ENCODE measurements at regions not wholly inside any gene's neighbourhood (a gene's known extent, or its start where the extent isn't known, plus 50 kb on each side); places are given as distances from the start of the nearest gene placed in this dataset.

DNA sequence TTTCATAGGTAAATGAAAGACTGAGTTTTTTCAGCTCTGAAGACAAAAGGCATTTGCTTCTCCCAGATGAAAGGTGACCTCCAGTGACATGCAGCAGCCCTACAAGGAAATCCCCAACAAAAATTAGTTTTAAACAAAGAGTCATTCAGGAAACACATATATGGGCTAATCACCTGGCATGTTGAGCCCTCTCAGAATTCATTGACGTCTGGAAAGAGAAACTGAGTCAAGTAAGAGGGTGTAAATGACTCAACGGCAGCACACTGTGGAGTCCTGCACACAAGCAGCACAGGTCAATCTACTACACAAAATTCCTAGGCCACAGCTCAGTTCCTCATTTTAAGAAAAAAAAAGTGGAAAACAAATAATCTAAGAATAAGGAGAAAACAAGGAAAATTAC lies 592.3 kb downstream of the EPHA7 start:
- Mint-ChIP-seq H3K27me3 (ENCODE audit: low read depth) (no peaks in the 10 kb centered on the region), H3K27ac (no peak overlapping the region), H3K36me3 (ENCODE audit: low read depth) (no peaks in the 10 kb centered on the region), H3K4me1 (ENCODE audit: low read depth) (no peaks in the 10 kb centered on the region), H3K9me3 (no peaks in the 10 kb centered on the region), H3K4me3 (ENCODE audit: low read depth) (no peak overlapping the region)
- intact Hi-C loops (cut with micrococcal nuclease): no loop called here
- DNase-seq (ENCODE audit: low spot score): no peak

DNA sequence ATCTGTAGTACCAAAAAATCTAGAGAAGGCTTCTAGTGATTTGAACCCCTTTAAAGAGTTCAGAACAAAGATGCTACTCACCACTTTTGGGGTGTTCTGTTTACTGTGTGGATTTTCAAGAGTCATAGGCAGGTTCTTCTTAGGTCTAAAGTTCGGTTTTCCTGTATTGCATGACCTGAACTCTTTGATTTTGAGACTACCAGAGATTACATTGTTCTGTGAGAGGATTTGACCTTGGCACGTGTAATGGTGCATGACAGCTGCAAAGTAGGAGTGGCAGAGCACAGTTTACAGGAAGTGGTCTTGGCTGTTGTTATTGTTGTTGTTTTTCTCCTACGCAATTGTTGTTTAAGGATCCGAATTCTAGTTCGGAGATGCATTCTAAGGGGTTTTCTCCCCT lies 592.7 kb downstream of the EPHA7 start:
- H3K27me3 Mint-ChIP-seq (ENCODE audit: low read depth): no peaks in the 10 kb centered on the region
- no peak overlapping the region for H3K4me3 Mint-ChIP-seq (ENCODE audit: low read depth)
- H3K4me1 Mint-ChIP-seq (ENCODE audit: low read depth): no peaks in the 10 kb centered on the region
- H3K9me3 Mint-ChIP-seq: no peaks in the 10 kb centered on the region
- H3K36me3 Mint-ChIP-seq (ENCODE audit: low read depth): no peaks in the 10 kb centered on the region
- intact Hi-C loops (cut with micrococcal nuclease): no loop called here
- no peak overlapping the region for H3K27ac Mint-ChIP-seq
- no peak for DNase-seq (ENCODE audit: low spot score)

DNA sequence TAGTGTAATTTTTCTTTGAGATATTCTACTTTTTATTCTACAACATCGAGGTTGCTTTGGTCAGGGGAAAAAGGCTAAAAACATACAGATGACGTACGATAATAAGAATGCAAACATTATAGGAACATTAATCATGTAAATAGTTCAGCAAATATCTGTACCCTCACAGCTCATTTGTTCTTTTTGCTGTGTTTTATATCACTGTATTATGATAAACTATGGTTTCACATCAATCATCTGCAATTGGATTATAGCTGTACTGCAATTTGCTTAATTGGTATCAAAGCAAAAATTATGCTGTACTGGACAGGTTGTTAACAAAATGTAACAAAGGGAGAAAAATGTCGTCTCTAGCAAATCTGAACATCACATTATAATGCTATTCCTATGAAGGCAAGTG lies 597.1 kb downstream of the EPHA7 start:
- no peaks in the 10 kb centered on the region for H3K27me3 Mint-ChIP-seq (ENCODE audit: low read depth)
- H3K4me3 Mint-ChIP-seq (ENCODE audit: low read depth): no peak overlapping the region
- DNase-seq (ENCODE audit: low spot score): no peak
- H3K9me3 Mint-ChIP-seq: no peaks in the 10 kb centered on the region
- intact Hi-C loops (cut with micrococcal nuclease): no loop called here
- no peak overlapping the region for H3K27ac Mint-ChIP-seq
- H3K4me1 Mint-ChIP-seq (ENCODE audit: low read depth): no peaks in the 10 kb centered on the region
- H3K36me3 Mint-ChIP-seq (ENCODE audit: low read depth): no peaks in the 10 kb centered on the region

DNA sequence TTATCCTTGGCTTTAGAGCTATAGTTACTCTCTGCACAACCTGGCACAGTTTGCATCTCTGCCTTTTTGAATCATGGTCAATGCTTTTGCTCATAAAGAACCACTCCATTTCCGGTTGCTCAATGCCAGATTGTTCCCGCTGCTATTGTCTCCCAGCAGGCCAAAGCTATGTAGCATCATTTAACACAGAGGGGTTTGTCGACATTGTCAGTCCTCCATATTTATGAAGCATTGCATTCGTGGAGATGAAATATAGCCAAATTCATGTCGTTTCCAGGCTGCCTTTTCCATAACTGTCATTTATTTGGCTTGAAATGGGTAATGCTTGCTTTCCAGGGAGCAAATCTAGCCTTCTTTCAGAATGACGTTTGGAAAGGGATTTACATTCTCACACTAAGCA lies 598.8 kb downstream of the EPHA7 start:
- intact Hi-C loops (cut with micrococcal nuclease): no loop called here
- H3K4me1 Mint-ChIP-seq (ENCODE audit: low read depth): no peaks in the 10 kb centered on the region
- H3K4me3 Mint-ChIP-seq (ENCODE audit: low read depth): no peak overlapping the region
- no peaks in the 10 kb centered on the region for H3K27me3 Mint-ChIP-seq (ENCODE audit: low read depth)
- no peaks in the 10 kb centered on the region for H3K36me3 Mint-ChIP-seq (ENCODE audit: low read depth)
- no peaks in the 10 kb centered on the region for H3K9me3 Mint-ChIP-seq
- H3K27ac Mint-ChIP-seq: no peak overlapping the region
- DNase-seq (ENCODE audit: low spot score): no peak

DNA sequence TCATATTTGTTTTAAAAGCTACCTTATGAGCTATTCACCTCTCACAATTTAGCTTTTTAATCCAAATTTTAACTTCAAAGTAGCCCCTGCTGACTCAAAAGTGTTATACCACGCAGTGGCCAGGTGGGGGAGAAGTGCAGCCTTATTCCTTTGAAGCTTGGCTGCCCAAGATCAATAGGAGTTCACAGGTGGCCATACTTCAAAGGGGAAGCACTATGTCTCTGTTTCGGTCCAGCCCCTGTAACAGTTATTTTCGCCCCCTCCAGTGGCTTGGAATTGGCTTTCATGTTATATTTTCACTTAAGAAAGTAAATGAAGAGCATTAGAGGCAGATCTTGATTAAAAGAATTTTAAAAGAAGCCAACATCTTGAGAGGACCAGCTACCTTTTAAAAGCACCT lies 608.4 kb downstream of the EPHA7 start:
- intact Hi-C loops (cut with micrococcal nuclease): no loop called here
- Mint-ChIP-seq H3K27me3 (ENCODE audit: low read depth) (no peaks in the 10 kb centered on the region), H3K4me1 (ENCODE audit: low read depth) (no peaks in the 10 kb centered on the region), H3K36me3 (ENCODE audit: low read depth) (no peaks in the 10 kb centered on the region), H3K27ac (no peak overlapping the region), H3K4me3 (ENCODE audit: low read depth) (no peak overlapping the region), H3K9me3 (no peaks in the 10 kb centered on the region)
- no peak for DNase-seq (ENCODE audit: low spot score)

DNA sequence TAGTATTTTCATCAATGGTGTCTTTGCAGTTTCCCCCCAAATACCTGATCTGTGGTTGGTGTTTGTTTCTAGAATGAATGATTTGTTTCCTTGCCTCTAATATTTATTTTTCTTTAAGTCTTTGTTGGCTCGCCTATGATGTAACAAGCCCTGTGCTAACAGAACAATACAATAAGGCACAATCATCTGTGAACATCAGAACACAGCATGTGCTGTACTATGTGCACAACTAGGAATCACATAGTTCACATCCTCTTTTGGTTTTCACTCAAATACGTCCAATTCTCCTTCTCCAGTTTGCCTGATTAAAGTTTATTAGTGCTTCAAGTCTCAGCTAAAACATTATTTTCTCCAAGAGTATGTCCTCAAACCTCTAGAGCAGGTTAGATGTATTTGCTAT lies 613.1 kb downstream of the EPHA7 start:
- Mint-ChIP-seq H3K36me3 (ENCODE audit: low read depth) (no peaks in the 10 kb centered on the region), H3K27ac (no peak overlapping the region), H3K4me3 (ENCODE audit: low read depth) (no peak overlapping the region), H3K27me3 (ENCODE audit: low read depth) (no peaks in the 10 kb centered on the region), H3K9me3 (no peaks in the 10 kb centered on the region), H3K4me1 (ENCODE audit: low read depth) (no peaks in the 10 kb centered on the region)
- intact Hi-C loops (cut with micrococcal nuclease): no loop called here
- no peak for DNase-seq (ENCODE audit: low spot score)

DNA sequence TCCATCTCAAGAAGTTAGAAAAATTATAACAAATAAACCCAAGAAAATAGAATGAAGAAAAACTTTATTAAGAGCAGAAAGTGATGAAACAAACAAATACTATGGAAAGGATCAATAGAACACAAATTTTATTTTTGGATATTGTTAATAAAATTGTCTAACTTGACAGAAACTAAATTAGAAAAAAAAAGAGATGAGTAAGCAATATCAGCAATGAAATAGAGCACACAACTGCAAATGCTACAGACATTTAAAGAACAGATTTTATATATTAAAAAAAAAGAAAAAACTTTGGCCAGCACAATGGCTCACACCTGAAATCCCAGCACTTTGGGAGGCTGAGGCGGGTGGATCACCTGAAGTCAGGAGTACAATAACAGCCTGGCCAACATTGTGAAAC lies 628.0 kb downstream of the EPHA7 start:
- H3K4me3 Mint-ChIP-seq (ENCODE audit: low read depth): no peak overlapping the region
- intact Hi-C loops (cut with micrococcal nuclease): no loop called here

DNA sequence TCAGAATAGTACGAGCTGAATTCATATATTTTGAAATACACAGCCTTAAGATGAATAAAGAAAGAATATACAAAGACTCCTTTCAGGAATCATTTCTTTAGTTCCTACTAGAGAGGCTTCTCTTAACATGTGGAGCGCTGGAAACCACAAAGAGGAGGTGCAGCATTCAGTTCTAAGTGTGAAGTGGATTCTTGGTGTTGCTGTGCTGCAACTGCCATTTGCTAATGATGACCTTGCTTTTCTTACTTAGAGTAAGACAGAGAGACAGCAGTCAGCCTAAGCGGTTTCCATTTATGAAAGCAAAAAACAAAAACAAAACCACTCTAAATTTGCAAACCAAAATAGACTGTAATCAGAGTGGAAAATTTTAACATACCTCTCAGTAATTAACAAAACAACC lies 629.0 kb downstream of the EPHA7 start:
- intact Hi-C loops (cut with micrococcal nuclease): no loop called here
- Mint-ChIP-seq H3K4me1 (ENCODE audit: low read depth) (no peaks in the 10 kb centered on the region), H3K27me3 (ENCODE audit: low read depth) (no peaks in the 10 kb centered on the region), H3K9me3 (peaks cover 2% of the 10 kb centered on the region), H3K4me3 (ENCODE audit: low read depth) (no peak overlapping the region), H3K27ac (no peak overlapping the region), H3K36me3 (ENCODE audit: low read depth) (no peaks in the 10 kb centered on the region)
- no peak for DNase-seq (ENCODE audit: low spot score)

More for the DNA sequence above, 628.0 kb downstream of the EPHA7 start:
- Mint-ChIP-seq H3K36me3 (ENCODE audit: low read depth) (no peaks in the 10 kb centered on the region), H3K4me1 (ENCODE audit: low read depth) (no peaks in the 10 kb centered on the region), H3K27me3 (ENCODE audit: low read depth) (no peaks in the 10 kb centered on the region), H3K9me3 (peaks cover 12% of the 10 kb centered on the region), H3K27ac (no peak overlapping the region)
- DNase-seq (ENCODE audit: low spot score): no peak

DNA sequence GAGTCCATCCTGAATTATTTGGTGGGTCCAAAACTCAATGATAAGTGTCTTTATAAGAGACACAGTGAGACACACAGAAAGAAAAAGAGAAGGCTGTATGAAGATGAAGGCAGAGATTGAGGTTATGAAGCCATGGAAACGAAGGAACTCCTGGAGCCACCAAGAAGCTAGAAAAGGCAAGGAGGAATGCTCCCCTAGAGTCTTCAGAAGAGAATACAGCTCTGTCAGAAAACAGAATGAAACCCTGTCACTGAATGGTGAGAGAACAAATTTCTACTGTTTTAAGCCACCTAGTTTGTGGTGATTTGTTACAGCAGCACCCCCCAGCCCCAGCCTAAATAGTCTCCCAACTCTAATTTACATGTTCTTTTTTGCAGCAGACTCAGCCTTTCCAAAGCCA lies 635.1 kb downstream of the EPHA7 start:
- H3K27me3 Mint-ChIP-seq (ENCODE audit: low read depth): no peaks in the 10 kb centered on the region
- intact Hi-C loops (cut with micrococcal nuclease): no loop called here
- H3K4me1 Mint-ChIP-seq (ENCODE audit: low read depth): no peaks in the 10 kb centered on the region
- no peak for DNase-seq (ENCODE audit: low spot score)
- no peak overlapping the region for H3K4me3 Mint-ChIP-seq (ENCODE audit: low read depth)
- no peak overlapping the region for H3K27ac Mint-ChIP-seq
- H3K36me3 Mint-ChIP-seq (ENCODE audit: low read depth): no peaks in the 10 kb centered on the region
- no peaks in the 10 kb centered on the region for H3K9me3 Mint-ChIP-seq

DNA sequence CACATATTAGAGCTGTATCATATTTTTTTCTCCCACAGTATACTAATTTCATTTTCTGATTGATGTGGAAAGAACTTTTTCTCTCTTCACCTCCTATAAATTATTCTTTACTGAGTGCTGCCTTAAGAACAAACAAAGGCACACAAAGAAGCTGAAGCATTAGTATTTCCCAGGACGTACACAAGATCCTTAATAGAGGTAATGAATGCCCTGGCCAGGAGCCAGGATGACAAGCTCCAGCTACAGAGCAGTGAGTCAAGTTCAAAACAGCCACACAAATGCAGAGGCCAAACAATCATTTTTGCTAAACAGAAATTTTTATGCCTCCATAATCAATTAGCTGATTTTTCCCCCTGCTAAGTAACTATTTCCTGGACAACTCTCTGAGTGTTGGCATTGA lies 639.6 kb downstream of the EPHA7 start:
- H3K27me3 Mint-ChIP-seq (ENCODE audit: low read depth): no peaks in the 10 kb centered on the region
- H3K27ac Mint-ChIP-seq: no peak overlapping the region
- no peaks in the 10 kb centered on the region for H3K36me3 Mint-ChIP-seq (ENCODE audit: low read depth)
- no peaks in the 10 kb centered on the region for H3K9me3 Mint-ChIP-seq
- no peak for DNase-seq (ENCODE audit: low spot score)
- no peak overlapping the region for H3K4me3 Mint-ChIP-seq (ENCODE audit: low read depth)
- intact Hi-C loops (cut with micrococcal nuclease): no loop called here
- no peaks in the 10 kb centered on the region for H3K4me1 Mint-ChIP-seq (ENCODE audit: low read depth)

DNA sequence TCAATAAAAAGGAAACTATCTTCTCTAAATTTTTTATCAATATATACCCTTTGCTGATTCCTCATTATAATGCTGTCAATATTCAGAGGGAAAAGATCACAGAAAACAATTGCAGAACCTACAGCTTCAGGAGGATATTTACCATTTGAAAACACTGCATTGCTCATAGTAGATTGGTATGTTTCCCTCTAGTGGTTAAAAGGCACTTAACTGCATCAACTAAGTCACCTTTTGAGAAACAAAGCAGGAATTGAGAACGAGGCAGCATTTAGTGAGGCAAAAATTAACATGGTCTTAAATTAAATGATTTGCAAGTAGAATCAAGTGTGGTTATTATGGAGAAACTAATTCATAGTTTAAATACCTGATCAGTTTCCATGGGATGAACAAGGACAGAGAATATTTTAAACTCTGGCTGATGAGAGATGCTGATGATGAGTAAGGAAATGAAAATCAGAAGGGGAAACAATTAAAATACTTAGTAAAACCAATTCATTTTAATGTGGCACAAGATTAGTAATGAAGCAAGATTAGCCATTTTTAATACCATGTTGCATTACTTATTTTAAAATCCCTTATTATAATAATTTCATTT lies 642.1 kb downstream of the EPHA7 start:
- Mint-ChIP-seq H3K4me1 (ENCODE audit: low read depth) (no peaks in the 10 kb centered on the region), H3K27ac (no peak overlapping the region)

DNA sequence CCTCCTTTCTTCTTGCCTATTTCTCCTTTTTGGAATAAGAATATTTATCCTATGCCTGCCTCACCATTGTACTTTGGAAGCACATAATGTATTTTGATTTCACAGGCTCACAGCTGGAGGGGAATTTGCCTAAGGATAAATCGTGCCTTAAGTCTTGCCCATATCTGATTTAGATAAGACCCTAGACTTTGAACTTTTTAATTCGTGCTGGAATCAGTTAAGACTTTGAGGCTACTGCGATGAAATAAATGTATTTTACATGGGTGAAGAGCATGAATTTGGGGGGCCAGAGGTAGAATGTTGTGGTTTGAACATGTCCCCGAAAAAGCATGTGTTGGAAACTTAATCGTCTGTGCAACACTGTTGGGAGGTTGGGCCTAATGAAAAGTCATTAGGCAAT lies 648.8 kb downstream of the EPHA7 start:
- Mint-ChIP-seq H3K27me3 (ENCODE audit: low read depth) (no peaks in the 10 kb centered on the region), H3K36me3 (ENCODE audit: low read depth) (no peaks in the 10 kb centered on the region), H3K4me3 (ENCODE audit: low read depth) (no peak overlapping the region), H3K9me3 (no peaks in the 10 kb centered on the region), H3K4me1 (ENCODE audit: low read depth) (no peaks in the 10 kb centered on the region), H3K27ac (no peak overlapping the region)
- intact Hi-C loops (cut with micrococcal nuclease): no loop called here
- no peak for DNase-seq (ENCODE audit: low spot score)

More for the DNA sequence above, 642.1 kb downstream of the EPHA7 start:
- no peak overlapping the region for H3K4me3 Mint-ChIP-seq (ENCODE audit: low read depth)
- intact Hi-C loops (cut with micrococcal nuclease): no loop called here
- H3K9me3 Mint-ChIP-seq: no peaks in the 10 kb centered on the region
- H3K36me3 Mint-ChIP-seq (ENCODE audit: low read depth): no peaks in the 10 kb centered on the region
- no peak for DNase-seq (ENCODE audit: low spot score)
- H3K27me3 Mint-ChIP-seq (ENCODE audit: low read depth): no peaks in the 10 kb centered on the region

DNA sequence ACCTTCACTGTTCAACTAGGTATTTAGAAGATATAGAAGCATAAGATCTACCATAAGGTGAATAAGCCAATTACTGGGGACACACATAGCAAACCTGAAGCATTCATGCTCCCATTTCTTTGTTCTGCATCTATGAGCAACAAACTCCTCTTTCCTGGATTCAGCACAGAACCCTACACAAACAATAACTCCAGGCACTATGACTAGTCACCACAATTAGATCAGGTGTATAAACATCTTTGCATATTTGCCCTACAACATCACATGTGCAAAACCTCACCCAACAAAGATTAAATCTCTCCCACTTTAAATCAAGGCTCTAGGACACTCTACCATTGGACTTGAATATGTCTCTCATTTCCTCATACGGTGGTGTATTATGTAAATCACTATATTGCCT lies 652.3 kb downstream of the EPHA7 start:
- intact Hi-C loops (cut with micrococcal nuclease): no loop called here
- DNase-seq (ENCODE audit: low spot score): no peak
- Mint-ChIP-seq H3K4me1 (ENCODE audit: low read depth) (no peaks in the 10 kb centered on the region), H3K27ac (no peak overlapping the region), H3K9me3 (no peaks in the 10 kb centered on the region), H3K27me3 (ENCODE audit: low read depth) (no peaks in the 10 kb centered on the region), H3K4me3 (ENCODE audit: low read depth) (no peak overlapping the region), H3K36me3 (ENCODE audit: low read depth) (no peaks in the 10 kb centered on the region)

DNA sequence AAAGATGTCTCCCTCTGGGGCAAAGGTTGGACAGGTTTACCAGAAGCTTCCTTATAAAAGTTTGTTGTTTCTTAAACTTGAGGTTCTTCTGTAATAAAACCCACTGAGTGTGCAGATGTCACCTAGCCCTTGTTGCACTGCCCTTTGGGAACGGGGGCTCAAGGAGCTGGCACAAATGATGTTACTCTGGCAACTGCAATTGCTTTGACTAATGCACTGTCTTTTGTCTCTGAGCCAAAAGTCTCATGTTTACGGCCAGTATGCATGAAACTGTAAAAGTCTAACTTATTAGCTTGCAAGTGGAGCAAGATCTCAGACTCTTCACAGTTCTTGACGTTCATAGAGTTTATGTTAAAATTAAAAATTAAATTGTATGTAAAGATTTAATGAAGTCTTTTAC lies 655.7 kb downstream of the EPHA7 start:
- Mint-ChIP-seq H3K27ac (no peak overlapping the region), H3K4me3 (ENCODE audit: low read depth) (no peak overlapping the region), H3K9me3 (no peaks in the 10 kb centered on the region), H3K27me3 (ENCODE audit: low read depth) (no peaks in the 10 kb centered on the region), H3K4me1 (ENCODE audit: low read depth) (no peaks in the 10 kb centered on the region), H3K36me3 (ENCODE audit: low read depth) (no peaks in the 10 kb centered on the region)
- DNase-seq (ENCODE audit: low spot score): no peak
- intact Hi-C loops (cut with micrococcal nuclease): no loop called here

All from activated T-helper 2 cell treated with anti-CD3 and anti-CD28 coated beads, Interferon-gamma antibody, Interleukin-2, Interleukin-4, amounts not matched to agents 10 μg/mL and 5 μg/mL and 100 μg/mL, durations not matched to agents 14 hours and 24 hours and 36 hours (primary cell).